Mesothelial cell of epicardium (in vitro differentiated cells): ENCODE measurements at regions not wholly inside any gene's neighbourhood (a gene's known extent, or its start where the extent isn't known, plus 50 kb on each side); places are given as distances from the start of the nearest gene placed in this dataset.

Experiments used
- DNase-seq, 2 experiments: peaks; one replicate each; pipeline ENCODE4 v3.0.0; 2021; ENCODE audit warnings: low spot score in 2 of 2; ENCODE audit not compliant: unreplicated experiment in 2 of 2
- H3K27ac Mint-ChIP-seq: 2 replicates; pipeline ENCODE4 v1.8.0; 2021; ENCODE audit warnings: mixed read lengths
- H3K27me3 Mint-ChIP-seq: 2 replicates; pipeline ENCODE4 v1.8.0; 2021; ENCODE audit warnings: low read depth, mixed read lengths
- H3K36me3 Mint-ChIP-seq: 2 replicates; pipeline ENCODE4 v1.8.0; 2021; ENCODE audit warnings: mixed read lengths
- H3K4me1 Mint-ChIP-seq: 2 replicates; pipeline ENCODE4 v1.8.0; 2021; ENCODE audit warnings: mixed read lengths
- H3K4me3 Mint-ChIP-seq: 2 replicates; pipeline ENCODE4 v1.8.0; 2021; ENCODE audit warnings: mild to moderate bottlenecking, moderate library complexity, mixed read lengths
- H3K9me3 Mint-ChIP-seq: 2 replicates; pipeline ENCODE4 v1.8.0; 2021; ENCODE audit warnings: mixed read lengths
- CTCF ChIP-seq: fragments of 200-600 bp; sonication (generic); IDR thresholded peaks from one replicate; pipeline ENCODE4 v1.5.0; 2021; ENCODE audit warnings: antibody characterized with exemption; ENCODE audit not compliant: unreplicated experiment

GRCh38 chr3:180092889-180093288, 56.2 kb upstream of the PEX5L start:
- Mint-ChIP-seq H3K27ac (no peak overlapping the region), H3K4me1 (no peaks in the 10 kb centered on the region), H3K27me3 (no peaks in the 10 kb centered on the region), H3K36me3 (no peaks in the 10 kb centered on the region), H3K9me3 (peaks cover 10% of the 10 kb centered on the region), H3K4me3 (no peak overlapping the region)
- DNase-seq, result no peak
- TF ChIP-seq CTCF, result no peak

- peaks cover 10% of the 10 kb centered on the region for H3K9me3 Mint-ChIP-seq
These were observed 56.8 kb upstream of the PEX5L start for GRCh38 chr3:180093535-180093934.

DNA sequence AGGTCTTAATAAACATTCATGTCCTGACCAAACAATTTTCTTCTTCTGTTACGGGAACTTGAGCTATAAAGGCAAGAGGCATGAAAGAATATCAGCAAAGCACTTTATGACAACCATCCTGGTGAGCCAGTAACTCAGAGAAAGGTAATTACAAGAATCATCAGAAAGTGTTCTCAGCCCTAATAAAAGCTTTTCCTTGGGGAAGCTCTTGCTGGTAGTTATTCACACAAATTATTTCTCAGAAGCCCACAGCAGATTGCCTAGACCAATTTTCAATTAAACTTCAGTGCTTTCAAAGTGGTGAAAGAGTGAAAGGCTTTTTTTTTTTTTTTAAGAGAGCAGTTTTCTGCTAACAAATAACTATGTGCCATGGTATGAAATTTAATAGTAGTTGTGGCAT, 60.9 kb upstream of the PEX5L start:
- Mint-ChIP-seq H3K4me1 (no peaks in the 10 kb centered on the region), H3K36me3 (no peaks in the 10 kb centered on the region), H3K4me3 (no peak overlapping the region), H3K27ac (no peak overlapping the region), H3K27me3 (no peaks in the 10 kb centered on the region), H3K9me3 (peaks cover 2% of the 10 kb centered on the region)
- no peak for TF ChIP-seq CTCF
- DNase-seq, result no peak

More at GRCh38 chr3:180093535-180093934, 56.8 kb upstream of the PEX5L start:
- TF ChIP-seq CTCF, result no peak
- no peaks in the 10 kb centered on the region for H3K27me3 Mint-ChIP-seq
- no peaks in the 10 kb centered on the region for H3K4me1 Mint-ChIP-seq
- no peak overlapping the region for H3K27ac Mint-ChIP-seq
- H3K36me3 Mint-ChIP-seq, result no peaks in the 10 kb centered on the region
- no peak overlapping the region for H3K4me3 Mint-ChIP-seq
- DNase-seq, result no peak

DNA sequence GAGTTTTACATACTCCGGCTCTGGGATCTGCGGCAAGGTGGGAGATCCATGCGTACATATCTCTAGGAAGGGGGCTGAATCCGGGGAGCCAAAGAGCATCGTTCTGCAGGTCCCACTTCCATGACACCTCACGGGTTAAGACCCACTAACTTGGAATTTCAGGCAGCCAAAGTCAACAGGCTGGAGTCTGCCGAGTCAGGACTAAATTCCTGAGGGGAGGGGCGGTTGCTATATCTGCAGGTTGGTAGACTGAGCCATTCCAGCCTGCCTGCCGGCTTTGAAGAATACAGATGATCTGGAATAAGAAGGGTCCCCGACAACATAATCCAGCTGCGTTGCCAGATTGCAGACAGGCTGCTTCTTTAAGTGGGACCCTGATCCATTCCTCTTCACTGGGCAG, 65.4 kb upstream of the PEX5L start:
- no peak for DNase-seq
- Mint-ChIP-seq H3K36me3 (no peaks in the 10 kb centered on the region), H3K27me3 (no peaks in the 10 kb centered on the region), H3K4me1 (no peaks in the 10 kb centered on the region), H3K27ac (no peak overlapping the region), H3K9me3 (peaks cover 13% of the 10 kb centered on the region), H3K4me3 (no peak overlapping the region)
- TF ChIP-seq CTCF, result no peak

DNA sequence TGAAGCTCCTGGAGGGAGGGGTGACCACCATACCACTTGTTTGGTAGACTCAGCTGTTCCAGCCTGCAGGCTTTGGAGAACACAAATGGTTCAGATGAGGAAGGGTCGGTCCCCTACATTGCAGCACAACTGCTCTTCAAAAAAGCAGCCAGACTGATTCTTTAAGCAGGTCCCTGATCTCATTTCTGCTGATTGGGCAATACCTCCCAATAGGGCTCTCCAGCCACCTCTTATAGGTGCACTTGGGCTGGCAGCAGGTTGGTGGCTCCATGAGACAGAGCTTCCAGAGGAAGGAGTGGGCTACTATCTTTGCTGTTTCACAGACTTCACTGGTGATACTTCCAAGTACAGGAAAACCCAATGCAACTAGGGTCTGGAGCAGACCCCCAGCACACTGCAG, 65.9 kb upstream of the PEX5L start:
- Mint-ChIP-seq H3K4me1 (no peaks in the 10 kb centered on the region), H3K36me3 (no peaks in the 10 kb centered on the region), H3K27ac (no peak overlapping the region), H3K27me3 (no peaks in the 10 kb centered on the region), H3K9me3 (peaks cover 13% of the 10 kb centered on the region), H3K4me3 (no peak overlapping the region)
- no peak for TF ChIP-seq CTCF
- no peak for DNase-seq

GRCh38 chr3:180116203-180116602, 79.5 kb upstream of the PEX5L start:
- no peak overlapping the region for H3K4me3 Mint-ChIP-seq
- no peaks in the 10 kb centered on the region for H3K4me1 Mint-ChIP-seq
- no peak for TF ChIP-seq CTCF

More at GRCh38 chr3:180116203-180116602, 79.5 kb upstream of the PEX5L start:
- Mint-ChIP-seq H3K27ac (no peak overlapping the region), H3K9me3 (peaks cover under 1% of the 10 kb centered on the region), H3K27me3 (no peaks in the 10 kb centered on the region), H3K36me3 (no peaks in the 10 kb centered on the region)
- DNase-seq, result no peak
